GM06990 (cell line): ENCODE measurements at regions not wholly inside any gene's neighbourhood (a gene's known extent, or its start where the extent isn't known, plus 50 kb on each side); places are given as distances from the start of the nearest gene placed in this dataset.

Source experiments
- DNase-seq: peaks from one replicate; pipeline ENCODE4 v3.0.0-alpha.2; 2011; ENCODE audit not compliant: insufficient read length; ENCODE audit errors: extremely low read depth
- H3K27me3 ChIP-seq: replicated peaks from 2 replicates; pipeline ENCODE4 v1.6.0; 2011; ENCODE audit warnings: low read length; ENCODE audit not compliant: control insufficient read depth, insufficient read depth
- H3K36me3 ChIP-seq: 2 replicates; pipeline ENCODE4 v1.5.1; 2011; ENCODE audit warnings: low read length; ENCODE audit not compliant: control insufficient read depth, insufficient read depth
- H3K4me3 ChIP-seq: replicated peaks from 2 replicates; pipeline ENCODE4 v1.5.1; 2011; ENCODE audit warnings: low read depth, mild to moderate bottlenecking, control low read depth, low read length
- CTCF ChIP-seq: IDR thresholded peaks from 2 replicates; pipeline ENCODE4 v1.5.1; 2011; ENCODE audit warnings: low read length, control low read depth, mild to moderate bottlenecking, inconsistent platforms; ENCODE audit not compliant: insufficient read depth, poor library complexity, severe bottlenecking

- no peaks in the 10 kb centered on the region for H3K36me3 ChIP-seq
- H3K27me3 ChIP-seq = no peaks in the 10 kb centered on the region
- no peak for TF ChIP-seq CTCF
- peak overlapping the region; percentile 62 for H3K4me3 ChIP-seq
- no peak for DNase-seq
These were observed 417.4 kb upstream of the NAALADL2 start for GRCh38 chr3:174441588-174442301.

GRCh38 chr3:174442302-174442682 lies 416.8 kb upstream of the NAALADL2 start:
- TF ChIP-seq CTCF = no peak
- Histone ChIP-seq H3K4me3 (no peak overlapping the region), H3K27me3 (no peaks in the 10 kb centered on the region), H3K36me3 (no peaks in the 10 kb centered on the region)
- DNase-seq = no peak

- Histone ChIP-seq H3K27me3 (no peaks in the 10 kb centered on the region), H3K4me3 (no peak overlapping the region), H3K36me3 (no peaks in the 10 kb centered on the region)
- TF ChIP-seq CTCF = no peak
- no peak for DNase-seq
These were observed 414.7 kb upstream of the NAALADL2 start for GRCh38 chr3:174444391-174444790.

- Histone ChIP-seq H3K4me3 (no peak overlapping the region), H3K36me3 (no peaks in the 10 kb centered on the region), H3K27me3 (no peaks in the 10 kb centered on the region)
- no peak for TF ChIP-seq CTCF
- DNase-seq = no peak
These were observed 401.4 kb upstream of the NAALADL2 start for GRCh38 chr3:174457758-174458157.

- H3K27me3 ChIP-seq = no peaks in the 10 kb centered on the region
- H3K36me3 ChIP-seq = no peaks in the 10 kb centered on the region
- DNase-seq = no peak
- no peak for TF ChIP-seq CTCF
- no peak overlapping the region for H3K4me3 ChIP-seq
These were observed 398.3 kb upstream of the NAALADL2 start for GRCh38 chr3:174460831-174461230.

GRCh38 chr3:174462916-174463315 lies 396.2 kb upstream of the NAALADL2 start:
- Histone ChIP-seq H3K36me3 (no peaks in the 10 kb centered on the region), H3K27me3 (no peaks in the 10 kb centered on the region), H3K4me3 (no peak overlapping the region)
- no peak for DNase-seq
- TF ChIP-seq CTCF = no peak
